ENCODE measurements at regions not wholly inside any gene's neighbourhood (a gene's known extent, or its start where the extent isn't known, plus 50 kb on each side); places are given as distances from the start of the nearest gene placed in this dataset.
"Not testable (repeated sequence)": the region's sequence is repeated elsewhere in the genome, so short reads cannot be mapped to it uniquely, and the experiment has no call there.

DNA sequence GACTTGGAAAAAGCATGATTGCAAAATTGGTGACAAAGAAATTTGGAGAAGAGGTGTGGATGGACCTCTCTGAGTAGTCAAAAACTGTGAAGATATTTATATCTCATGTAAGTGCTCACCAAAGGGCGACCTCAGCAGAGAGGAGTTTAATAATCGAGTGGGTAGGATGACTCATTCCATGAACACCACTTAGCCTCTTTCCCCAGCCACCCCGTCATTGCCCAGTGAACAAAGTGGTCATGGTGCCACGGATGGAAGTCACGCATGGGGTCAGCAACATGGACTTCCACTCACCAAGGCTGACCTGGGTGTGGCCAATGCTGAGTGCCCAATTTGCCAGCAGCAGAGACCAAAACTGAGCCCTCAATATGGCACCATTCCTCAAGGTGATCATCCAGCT lies 997.4 kb upstream of the GYPC start:
- TF ChIP-seq POLR2A (IDR thresholded peaks at IDR 0.05) (no peak), POLR2AphosphoS5 (IDR thresholded peaks at IDR 0.05; ENCODE audit: insufficient read depth in 1 of 2, low read depth in 1 of 2) (no peak)
- TF ChIP-seq, protein P1, sequence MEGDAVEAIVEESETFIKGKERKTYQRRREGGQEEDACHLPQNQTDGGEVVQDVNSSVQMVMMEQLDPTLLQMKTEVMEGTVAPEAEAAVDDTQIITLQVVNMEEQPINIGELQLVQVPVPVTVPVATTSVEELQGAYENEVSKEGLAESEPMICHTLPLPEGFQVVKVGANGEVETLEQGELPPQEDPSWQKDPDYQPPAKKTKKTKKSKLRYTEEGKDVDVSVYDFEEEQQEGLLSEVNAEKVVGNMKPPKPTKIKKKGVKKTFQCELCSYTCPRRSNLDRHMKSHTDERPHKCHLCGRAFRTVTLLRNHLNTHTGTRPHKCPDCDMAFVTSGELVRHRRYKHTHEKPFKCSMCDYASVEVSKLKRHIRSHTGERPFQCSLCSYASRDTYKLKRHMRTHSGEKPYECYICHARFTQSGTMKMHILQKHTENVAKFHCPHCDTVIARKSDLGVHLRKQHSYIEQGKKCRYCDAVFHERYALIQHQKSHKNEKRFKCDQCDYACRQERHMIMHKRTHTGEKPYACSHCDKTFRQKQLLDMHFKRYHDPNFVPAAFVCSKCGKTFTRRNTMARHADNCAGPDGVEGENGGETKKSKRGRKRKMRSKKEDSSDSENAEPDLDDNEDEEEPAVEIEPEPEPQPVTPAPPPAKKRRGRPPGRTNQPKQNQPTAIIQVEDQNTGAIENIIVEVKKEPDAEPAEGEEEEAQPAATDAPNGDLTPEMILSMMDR (IDR thresholded peaks at IDR 0.05), result no peak
- intact Hi-C loops (cut with DNase I), result no loop called here
- Histone ChIP-seq H3K4me3 (no peak overlapping the region), H3K9me3 (no peaks in the 10 kb centered on the region), H3K27ac (no peak overlapping the region), H3K27me3 (no peaks in the 10 kb centered on the region), H3K36me3 (no peaks in the 10 kb centered on the region), H3K4me1 (no peaks in the 10 kb centered on the region)
- no peak for DNase-seq (ENCODE audit: extremely low spot score in 2 of 2)

DNA sequence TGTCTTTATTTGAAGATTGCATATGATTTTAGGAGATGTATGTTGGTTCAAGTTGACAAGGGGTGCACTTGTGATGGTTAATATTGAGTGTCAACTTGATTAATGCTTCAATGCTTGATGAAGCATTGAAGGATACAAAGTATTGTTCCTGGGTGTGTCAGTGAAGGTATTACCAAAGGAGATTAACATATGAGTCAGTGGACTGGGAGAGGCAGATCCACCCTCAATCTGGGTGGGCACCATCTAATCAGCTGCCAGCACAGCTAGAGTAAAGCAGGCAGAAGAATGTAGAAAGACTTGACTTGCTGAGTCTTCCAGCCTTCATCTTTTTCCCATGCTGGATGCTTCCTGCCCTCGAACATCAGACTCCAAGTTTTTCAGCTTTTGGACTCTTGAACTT lies 995.6 kb upstream of the GYPC start:
- intact Hi-C loops (cut with DNase I); H3K9me3 ChIP-seq; H3K4me1 ChIP-seq; H3K4me3 ChIP-seq; DNase-seq (ENCODE audit: extremely low spot score in 2 of 2); H3K36me3 ChIP-seq; H3K27me3 ChIP-seq; H3K27ac ChIP-seq: not testable (repeated sequence)

DNA sequence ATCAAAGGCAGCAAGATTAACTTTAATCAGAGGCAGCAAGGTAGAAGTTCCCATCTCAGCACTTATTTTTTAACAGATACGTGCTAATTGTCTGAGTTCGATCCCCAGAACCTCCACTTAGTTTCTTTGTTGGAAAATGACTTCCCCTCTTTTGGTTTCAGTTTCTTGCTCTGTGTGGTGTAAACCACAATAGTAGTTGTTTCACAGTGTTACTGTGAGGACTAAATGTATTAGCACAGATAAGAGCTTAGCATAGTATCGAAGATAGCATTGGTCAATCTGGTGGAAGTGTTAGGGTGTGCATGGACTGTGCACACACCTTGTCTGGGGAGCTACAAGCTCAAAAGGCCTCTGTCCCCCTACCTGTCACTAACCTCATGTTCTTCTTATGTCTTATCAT lies 988.3 kb upstream of the GYPC start:
- H3K36me3 ChIP-seq, result no peaks in the 10 kb centered on the region
- intact Hi-C loops (cut with DNase I), result no loop called here
- TF ChIP-seq POLR2AphosphoS5 (IDR thresholded peaks at IDR 0.05; ENCODE audit: insufficient read depth in 1 of 2, low read depth in 1 of 2) (no peak), POLR2A (IDR thresholded peaks at IDR 0.05) (no peak)
- TF ChIP-seq, protein P1 (IDR thresholded peaks at IDR 0.05), result no peak
- H3K27ac ChIP-seq, result no peak overlapping the region
- no peaks in the 10 kb centered on the region for H3K9me3 ChIP-seq
- H3K4me1 ChIP-seq, result no peaks in the 10 kb centered on the region
- no peak overlapping the region for H3K4me3 ChIP-seq
- H3K27me3 ChIP-seq, result no peaks in the 10 kb centered on the region
- DNase-seq (ENCODE audit: extremely low spot score in 2 of 2), result no peak

DNA sequence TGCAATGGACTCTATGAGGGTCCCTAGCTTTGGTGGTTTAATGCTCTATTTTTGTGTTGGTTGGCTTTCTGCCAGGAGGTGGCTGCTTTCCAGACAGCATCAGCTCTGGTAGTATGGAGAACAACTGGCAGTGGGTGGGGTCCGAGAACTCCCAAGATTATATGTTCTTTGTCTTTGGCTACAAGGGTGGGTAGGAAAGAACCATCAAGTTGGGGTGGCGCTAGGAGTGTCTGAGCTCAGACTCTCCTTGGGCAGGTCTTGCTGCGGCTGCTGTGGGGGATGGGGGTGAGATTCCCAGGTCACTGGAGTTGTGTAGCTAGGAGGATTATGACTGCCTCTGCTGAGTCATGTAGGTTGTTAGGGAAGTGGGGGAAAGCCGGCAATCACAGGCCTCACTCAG lies 976.1 kb upstream of the GYPC start:
- no peaks in the 10 kb centered on the region for H3K4me1 ChIP-seq
- DNase-seq (ENCODE audit: extremely low spot score in 2 of 2), result no peak
- H3K4me3 ChIP-seq, result no peak overlapping the region
- H3K27ac ChIP-seq, result no peak overlapping the region
- no peaks in the 10 kb centered on the region for H3K36me3 ChIP-seq
- no peaks in the 10 kb centered on the region for H3K27me3 ChIP-seq
- intact Hi-C loops (cut with DNase I), result no loop called here
- H3K9me3 ChIP-seq, result no peaks in the 10 kb centered on the region
- TF ChIP-seq POLR2A (IDR thresholded peaks at IDR 0.05) (no peak), POLR2AphosphoS5 (IDR thresholded peaks at IDR 0.05; ENCODE audit: insufficient read depth in 1 of 2, low read depth in 1 of 2) (no peak)
- TF ChIP-seq, protein P1 (IDR thresholded peaks at IDR 0.05), result no peak

DNA sequence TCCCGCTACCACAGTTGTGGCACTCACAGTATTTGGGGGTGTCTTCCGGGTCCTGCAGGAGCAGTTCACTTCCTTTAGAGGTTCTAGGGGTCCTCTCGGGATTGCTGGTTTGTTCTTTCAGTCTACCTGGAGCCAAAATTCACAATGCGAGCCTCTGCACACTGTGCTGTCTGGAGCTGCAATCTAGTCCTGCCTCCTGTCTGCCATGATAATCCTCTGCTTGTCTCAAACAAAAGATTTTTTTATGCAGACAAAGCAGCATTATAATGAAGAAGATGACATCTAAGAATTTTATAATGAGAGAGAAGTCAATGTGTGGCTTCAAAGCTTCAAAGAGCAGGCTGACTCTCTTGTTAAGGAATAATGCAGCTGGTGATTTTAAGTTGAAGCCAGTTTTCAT lies 975.1 kb upstream of the GYPC start:
- DNase-seq (ENCODE audit: extremely low spot score in 2 of 2), result no peak
- intact Hi-C loops (cut with DNase I), result no loop called here
- Histone ChIP-seq H3K4me1 (no peaks in the 10 kb centered on the region), H3K4me3 (no peak overlapping the region), H3K9me3 (no peaks in the 10 kb centered on the region), H3K36me3 (no peaks in the 10 kb centered on the region), H3K27ac (no peak overlapping the region), H3K27me3 (no peaks in the 10 kb centered on the region)
- TF ChIP-seq POLR2A (IDR thresholded peaks at IDR 0.05), result no peak
- TF ChIP-seq POLR2AphosphoS5 (IDR thresholded peaks at IDR 0.05; ENCODE audit: insufficient read depth in 1 of 2, low read depth in 1 of 2), result no peak
- TF ChIP-seq, protein P1 (IDR thresholded peaks at IDR 0.05), result no peak

DNA sequence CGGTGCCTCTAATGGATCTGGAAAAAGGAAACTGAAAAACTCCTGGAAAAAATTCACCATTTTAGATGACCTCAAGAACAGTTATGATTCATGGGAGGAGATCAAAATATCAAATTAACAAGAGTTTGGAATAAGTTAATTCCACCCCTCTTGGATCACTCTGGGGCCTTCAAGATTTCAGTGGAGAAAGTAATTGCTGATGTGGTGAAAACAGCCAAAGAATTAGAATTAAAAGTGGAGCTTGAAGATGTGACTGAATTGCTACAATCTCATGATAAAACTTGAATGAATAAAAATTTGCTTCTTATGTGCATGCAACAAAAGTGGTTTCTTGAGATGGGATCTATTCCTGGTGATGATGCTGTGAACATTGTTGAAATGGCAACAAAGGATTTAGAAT lies 974.4 kb upstream of the GYPC start:
- no peaks in the 10 kb centered on the region for H3K36me3 ChIP-seq
- no peaks in the 10 kb centered on the region for H3K27me3 ChIP-seq
- TF ChIP-seq POLR2A (IDR thresholded peaks at IDR 0.05) (no peak), POLR2AphosphoS5 (IDR thresholded peaks at IDR 0.05; ENCODE audit: insufficient read depth in 1 of 2, low read depth in 1 of 2) (no peak)
- TF ChIP-seq, protein P1 (IDR thresholded peaks at IDR 0.05), result no peak
- intact Hi-C loops (cut with DNase I), result no loop called here
- H3K27ac ChIP-seq, result no peak overlapping the region
- no peak for DNase-seq (ENCODE audit: extremely low spot score in 2 of 2)
- H3K4me1 ChIP-seq, result no peaks in the 10 kb centered on the region
- no peaks in the 10 kb centered on the region for H3K9me3 ChIP-seq
- no peak overlapping the region for H3K4me3 ChIP-seq
